Neural progenitor cell (in vitro differentiated cells): ENCODE measurements at regions not wholly inside any gene's neighbourhood (a gene's known extent, or its start where the extent isn't known, plus 50 kb on each side); places are given as distances from the start of the nearest gene placed in this dataset.

ENCODE experiments used
- DNase-seq: peaks from one replicate; pipeline ENCODE4 v3.0.0-alpha.2; 2016; ENCODE audit warnings: low spot score
- H2AFZ ChIP-seq: fragments of 200-600 bp; sonication (generic); replicated peaks from 2 replicates; pipeline ENCODE4 v1.6.1; 2016; ENCODE audit warnings: antibody characterized with exemption
- H3F3A ChIP-seq: fragments of 200-600 bp; sonication (generic); 2 replicates; pipeline ENCODE4 v1.6.1; 2016; ENCODE audit warnings: antibody characterized with exemption, low read depth
- H3K27ac ChIP-seq: fragments of 200-600 bp; sonication (generic); 2 replicates; pipeline ENCODE4 v1.5.1; 2016; ENCODE audit warnings: mild to moderate bottlenecking
- H3K27me3 ChIP-seq: fragments of 200-600 bp; sonication (generic); 2 replicates; pipeline ENCODE4 v1.6.1; 2016; ENCODE audit warnings: mild to moderate bottlenecking, moderate library complexity
- H3K36me3 ChIP-seq: fragments of 200-600 bp; sonication (generic); 2 replicates; pipeline ENCODE4 v1.5.1; 2016
- H3K4me1 ChIP-seq: fragments of 200-600 bp; sonication (generic); 2 replicates; pipeline ENCODE4 v1.6.1; 2016; ENCODE audit warnings: mixed run types
- H3K4me2 ChIP-seq: fragments of 200-600 bp; sonication (generic); 2 replicates; pipeline ENCODE4 v1.6.1; 2016
- H3K4me3 ChIP-seq: fragments of 200-600 bp; sonication (generic); 2 replicates; pipeline ENCODE4 v1.5.1; 2016
- H3K79me2 ChIP-seq: fragments of 200-600 bp; sonication (generic); 2 replicates; pipeline ENCODE4 v1.6.1; 2016; ENCODE audit warnings: low read depth
- H3K9ac ChIP-seq: fragments of 200-600 bp; sonication (generic); 2 replicates; pipeline ENCODE4 v1.6.1; 2016
- H3K9me3 ChIP-seq: fragments of 200-600 bp; sonication (generic); 2 replicates; pipeline ENCODE4 v1.5.1; 2016; ENCODE audit warnings: low read depth
- H4K20me1 ChIP-seq: fragments of 200-600 bp; sonication (generic); 2 replicates; pipeline ENCODE4 v1.6.1; 2016; ENCODE audit warnings: low read depth
- H3K27ac Mint-ChIP-seq: 3 replicates; pipeline ENCODE4 v1.8.0; 2021; ENCODE audit warnings: mixed read lengths
- H3K27me3 Mint-ChIP-seq: 2 replicates; pipeline ENCODE4 v1.8.0; 2022; ENCODE audit warnings: low read depth, mild to moderate bottlenecking, inconsistent platforms, moderate library complexity, mixed read lengths; ENCODE audit not compliant: insufficient read depth
- H3K36me3 Mint-ChIP-seq: 3 replicates; pipeline ENCODE4 v1.8.0; 2021; ENCODE audit warnings: mixed read lengths
- H3K4me1 Mint-ChIP-seq: 3 replicates; pipeline ENCODE4 v1.8.0; 2021; ENCODE audit warnings: mixed read lengths
- H3K4me3 Mint-ChIP-seq: 3 replicates; pipeline ENCODE4 v1.8.0; 2021; ENCODE audit warnings: mild to moderate bottlenecking, moderate library complexity, mixed read lengths
- H3K9me3 Mint-ChIP-seq: 3 replicates; pipeline ENCODE4 v1.8.0; 2020; ENCODE audit warnings: mixed read lengths
- EZH2 ChIP-seq: fragments of 200-600 bp; sonication (generic); IDR thresholded peaks from 2 replicates; pipeline ENCODE4 v1.6.1; 2017; ENCODE audit warnings: antibody characterized with exemption, mild to moderate bottlenecking, moderate library complexity
- EZH2phosphoT487 ChIP-seq: fragments of 200-600 bp; sonication (generic); IDR thresholded peaks from 2 replicates; pipeline ENCODE4 v1.6.1; 2017; ENCODE audit warnings: antibody characterized with exemption
- TF ChIP-seq, protein P1 (sequence below): fragments of 200-600 bp; sonication (generic); IDR thresholded peaks from 2 replicates; pipeline ENCODE4 v1.5.1; 2017; ENCODE audit warnings: antibody characterized with exemption, mild to moderate bottlenecking

DNA sequence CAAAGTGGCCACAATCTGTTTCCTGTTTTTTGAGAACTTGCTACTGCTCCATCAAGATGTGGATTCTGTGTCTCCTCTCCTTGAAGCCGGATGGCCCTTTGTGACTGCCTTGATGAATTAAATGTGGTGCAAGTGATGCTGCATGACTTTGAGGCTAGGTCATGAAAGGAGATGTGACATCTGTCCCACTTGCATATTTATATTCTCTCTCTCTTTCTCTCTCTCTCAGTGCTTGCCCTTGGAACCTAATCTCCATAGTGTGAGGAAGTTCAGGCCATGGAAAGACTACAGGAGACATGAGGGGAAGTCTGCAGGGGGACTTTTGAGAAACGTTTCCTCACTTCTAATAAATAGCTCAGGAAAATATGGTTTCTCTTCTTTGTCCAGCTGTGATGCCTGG lies 50.0 kb upstream of the ADPGK start:
- Histone ChIP-seq H3K9me3 (no peaks in the 10 kb centered on the region), H3K79me2 (no peaks in the 10 kb centered on the region)

More for the DNA sequence above, 50.0 kb upstream of the ADPGK start:
- TF ChIP-seq, protein P1, sequence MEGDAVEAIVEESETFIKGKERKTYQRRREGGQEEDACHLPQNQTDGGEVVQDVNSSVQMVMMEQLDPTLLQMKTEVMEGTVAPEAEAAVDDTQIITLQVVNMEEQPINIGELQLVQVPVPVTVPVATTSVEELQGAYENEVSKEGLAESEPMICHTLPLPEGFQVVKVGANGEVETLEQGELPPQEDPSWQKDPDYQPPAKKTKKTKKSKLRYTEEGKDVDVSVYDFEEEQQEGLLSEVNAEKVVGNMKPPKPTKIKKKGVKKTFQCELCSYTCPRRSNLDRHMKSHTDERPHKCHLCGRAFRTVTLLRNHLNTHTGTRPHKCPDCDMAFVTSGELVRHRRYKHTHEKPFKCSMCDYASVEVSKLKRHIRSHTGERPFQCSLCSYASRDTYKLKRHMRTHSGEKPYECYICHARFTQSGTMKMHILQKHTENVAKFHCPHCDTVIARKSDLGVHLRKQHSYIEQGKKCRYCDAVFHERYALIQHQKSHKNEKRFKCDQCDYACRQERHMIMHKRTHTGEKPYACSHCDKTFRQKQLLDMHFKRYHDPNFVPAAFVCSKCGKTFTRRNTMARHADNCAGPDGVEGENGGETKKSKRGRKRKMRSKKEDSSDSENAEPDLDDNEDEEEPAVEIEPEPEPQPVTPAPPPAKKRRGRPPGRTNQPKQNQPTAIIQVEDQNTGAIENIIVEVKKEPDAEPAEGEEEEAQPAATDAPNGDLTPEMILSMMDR, result no peak
- TF ChIP-seq EZH2 (no peak), EZH2phosphoT487 (no peak)
- Histone ChIP-seq H3K36me3 (no peaks in the 10 kb centered on the region), H4K20me1 (no peaks in the 10 kb centered on the region), H3F3A (no peaks in the 10 kb centered on the region), H3K27me3 (no peaks in the 10 kb centered on the region), H3K27ac (no peak overlapping the region), H3K9ac (no peak overlapping the region), H2AFZ (no peak overlapping the region), H3K4me2 (no peak overlapping the region), H3K4me1 (no peaks in the 10 kb centered on the region), H3K4me3 (no peak overlapping the region)
- Mint-ChIP-seq H3K27ac (no peak overlapping the region), H3K4me3 (no peak overlapping the region), H3K9me3 (no peaks in the 10 kb centered on the region), H3K4me1 (peaks cover 6% of the 10 kb centered on the region), H3K36me3 (no peaks in the 10 kb centered on the region), H3K27me3 (peaks cover 3% of the 10 kb centered on the region)
- DNase-seq, result no peak
